Activated CD4-positive, alpha-beta T cell treated with anti-CD3 and anti-CD28 coated beads for 48 hours (primary cell): ENCODE measurements at regions not wholly inside any gene's neighbourhood (a gene's known extent, or its start where the extent isn't known, plus 50 kb on each side); places are given as distances from the start of the nearest gene placed in this dataset.
"Not testable (repeated sequence)": the region's sequence is repeated elsewhere in the genome, so short reads cannot be mapped to it uniquely, and the experiment has no call there.

Source experiments
- DNase-seq: peaks from one replicate; pipeline ENCODE4 v3.0.0-alpha.2; 2020

DNA sequence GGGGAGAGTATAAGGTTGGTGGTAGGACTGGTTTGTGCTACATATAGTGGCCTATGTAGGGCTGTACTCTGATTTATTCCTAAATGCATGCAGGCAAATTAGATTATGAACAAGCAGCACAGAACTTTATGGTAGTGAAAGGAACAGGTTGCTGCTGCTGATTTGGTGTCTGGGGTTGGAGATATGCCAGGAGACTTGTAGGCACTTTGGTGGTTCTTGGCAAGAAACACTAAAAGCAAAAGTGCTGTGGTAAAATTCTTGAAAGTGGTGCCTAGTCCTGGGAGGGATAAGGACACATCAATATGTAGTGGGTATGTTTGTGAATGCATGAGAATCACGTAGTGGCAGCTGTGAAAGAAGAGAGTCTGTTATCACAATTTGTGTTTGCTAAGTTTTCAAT, 2126.0 kb downstream of the TP53TG3F start:
- DNase-seq: no peak

GRCh38 chr16:35590913-35591312, 2131.5 kb downstream of the TP53TG3F start:
- DNase-seq: not testable (repeated sequence)

DNA sequence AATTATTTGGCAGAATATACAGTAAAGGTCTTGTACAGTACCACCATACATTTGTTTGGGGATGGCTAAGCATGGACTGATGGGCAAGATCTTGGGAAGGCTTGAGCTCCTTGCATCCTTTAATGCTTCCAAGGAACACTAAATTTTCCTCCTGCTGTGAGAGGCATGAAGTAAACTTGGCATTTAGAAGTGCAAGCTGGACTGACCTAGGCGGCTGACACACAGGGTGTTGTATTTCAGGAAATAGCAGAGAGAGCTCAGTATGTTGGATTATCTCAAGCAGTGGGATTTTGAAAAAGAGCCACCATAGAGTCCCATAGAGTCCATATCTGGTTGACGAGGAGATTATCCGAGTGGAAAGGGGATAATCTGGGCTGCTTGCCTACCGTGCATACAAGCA, 2137.1 kb downstream of the TP53TG3F start:
- no peak for DNase-seq

DNA sequence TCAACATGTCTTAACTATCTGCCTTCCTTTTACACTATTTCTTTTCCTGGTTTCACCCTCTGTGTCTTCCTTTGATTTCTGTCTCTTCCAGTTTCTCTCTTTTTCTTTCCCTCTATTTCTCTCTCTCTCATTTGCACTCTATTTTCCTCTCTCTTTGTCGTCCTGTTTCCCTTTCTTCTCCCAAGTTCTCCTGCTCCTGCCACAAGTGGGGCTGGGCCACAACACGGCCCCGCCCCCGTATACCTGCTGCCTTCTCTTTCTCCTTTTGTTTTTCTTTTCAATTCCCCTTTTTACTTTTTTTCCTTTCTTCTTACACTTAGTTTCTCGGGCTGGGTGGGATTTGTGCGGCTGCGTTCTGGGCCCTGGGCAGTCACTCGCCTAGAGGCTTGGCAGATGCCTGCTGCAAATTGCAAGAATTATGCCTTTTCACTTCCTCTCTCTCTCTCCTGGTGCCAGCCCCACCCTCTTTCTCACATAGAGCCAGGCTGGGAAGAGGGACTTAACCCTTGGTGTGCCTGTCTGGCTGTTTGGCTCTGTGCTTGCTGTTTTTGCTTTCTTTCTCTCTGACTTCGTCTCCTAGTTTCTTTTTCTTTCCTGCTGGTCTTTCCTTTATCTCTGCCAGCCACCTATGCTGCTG, 2139.4 kb downstream of the TP53TG3F start:
- no peak for DNase-seq

DNA sequence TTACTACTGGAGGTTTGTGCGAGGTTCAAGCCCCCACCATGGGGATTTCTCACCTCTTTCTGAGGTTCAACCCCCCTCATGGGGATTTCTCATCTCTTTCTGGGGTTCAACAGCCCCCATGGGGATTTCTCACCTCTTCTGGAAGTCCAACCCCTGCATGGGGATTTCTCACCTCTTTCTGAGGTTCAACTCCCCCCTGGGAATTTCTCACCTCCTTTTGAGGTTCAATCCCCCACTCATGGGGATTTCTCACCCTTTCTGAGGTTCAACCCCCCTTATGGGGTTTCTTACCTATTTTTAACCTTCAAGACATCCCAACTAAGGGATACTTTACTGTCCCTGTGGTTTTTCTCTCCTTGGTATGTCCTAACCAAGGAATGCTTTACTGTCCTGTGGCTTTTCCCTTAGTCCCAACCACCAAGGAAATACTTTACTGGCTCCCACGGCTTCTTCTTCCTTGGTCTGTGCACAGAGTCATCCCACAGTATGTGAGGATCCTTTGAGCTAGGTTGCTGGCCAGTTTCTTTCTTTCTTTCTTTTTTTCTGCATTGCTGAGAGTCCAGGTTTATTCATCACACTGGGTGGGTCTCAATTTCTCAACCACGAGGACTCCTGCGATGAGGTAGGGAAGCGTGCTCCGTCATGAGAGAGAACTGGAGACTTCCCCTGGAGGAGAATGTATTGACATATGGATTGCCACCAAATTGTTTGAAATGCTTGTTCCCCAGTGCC, 2140.2 kb downstream of the TP53TG3F start:
- DNase-seq: no peak

DNA sequence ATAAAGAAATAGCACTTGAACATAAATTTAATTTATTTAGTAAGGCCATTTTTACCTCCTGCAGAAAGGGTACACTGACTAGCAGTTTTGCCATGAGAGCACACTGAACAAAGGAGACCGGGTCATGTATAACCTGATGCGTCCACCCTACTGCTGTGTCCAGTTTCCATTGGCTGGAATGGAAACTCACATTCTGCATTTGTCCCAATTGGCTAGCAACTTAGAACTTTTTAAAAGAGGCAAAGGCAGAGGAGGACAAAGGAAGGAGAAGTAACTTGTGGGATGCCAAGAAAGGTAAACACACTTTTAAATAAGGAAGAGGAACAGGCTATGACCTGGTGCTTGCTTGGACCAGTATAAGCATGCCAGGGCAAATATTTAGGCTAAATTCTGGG, 2140.7 kb downstream of the TP53TG3F start:
- DNase-seq: not testable (repeated sequence)

DNA sequence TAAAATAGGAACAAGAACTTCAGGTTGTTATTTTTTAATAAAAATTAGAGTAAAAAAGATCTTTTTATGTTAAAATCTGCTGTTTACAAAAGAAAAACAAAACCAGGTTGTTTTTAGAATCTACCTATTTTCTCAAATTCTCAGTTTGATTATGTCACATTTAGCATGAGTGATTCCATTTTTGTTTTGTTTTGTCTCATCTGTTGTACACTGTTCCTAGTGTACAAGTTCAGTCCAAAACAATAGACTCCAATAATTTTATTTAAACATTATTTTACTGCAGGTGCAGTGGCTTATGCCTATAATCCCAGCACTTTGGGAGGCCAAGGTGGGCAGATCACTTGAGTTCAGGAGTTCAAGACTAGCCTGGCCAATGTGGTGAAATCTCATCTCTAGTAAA, 2142.7 kb downstream of the TP53TG3F start:
- no peak for DNase-seq

DNA sequence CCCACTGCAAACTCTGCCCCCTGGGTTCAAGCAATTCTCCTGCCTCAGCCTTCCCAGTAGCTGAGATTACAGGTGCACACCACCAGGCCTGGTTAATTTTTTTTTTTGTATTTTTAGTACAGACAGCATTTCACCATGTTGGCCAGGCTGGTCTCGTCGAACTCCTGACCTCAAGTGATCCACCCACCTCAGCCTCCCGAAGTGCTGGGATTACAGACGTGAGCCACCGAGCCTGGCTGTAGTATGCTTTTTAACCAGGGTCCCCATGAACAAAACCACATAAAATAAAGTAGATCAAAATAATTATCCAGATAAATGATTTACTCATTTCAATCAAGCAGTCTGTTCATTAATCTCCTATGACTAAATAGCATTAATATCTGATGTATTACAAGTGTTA, 2144.0 kb downstream of the TP53TG3F start:
- DNase-seq: not testable (repeated sequence)

GRCh38 chr16:35605921-35606320, 2146.5 kb downstream of the TP53TG3F start:
- no peak for DNase-seq

DNA sequence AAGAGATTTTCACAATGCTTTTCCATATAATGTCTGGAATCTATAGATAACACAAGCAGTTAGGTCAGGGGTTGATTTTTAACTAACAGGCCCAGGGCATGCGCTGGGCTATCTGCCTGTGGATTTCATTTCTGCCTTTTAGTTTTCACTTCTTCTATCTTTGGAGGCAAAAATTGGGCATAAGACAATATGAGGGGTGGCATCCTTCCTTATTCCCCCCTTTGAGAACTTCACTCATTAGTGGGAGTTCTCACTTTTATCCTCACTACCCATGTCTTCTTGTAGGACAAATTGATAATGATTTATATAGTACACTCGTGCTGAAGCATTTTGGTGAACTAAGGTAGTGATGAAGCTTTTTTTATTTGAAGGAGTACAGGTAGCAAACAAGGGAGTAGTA, 2155.5 kb downstream of the TP53TG3F start:
- DNase-seq: not testable (repeated sequence)

DNA sequence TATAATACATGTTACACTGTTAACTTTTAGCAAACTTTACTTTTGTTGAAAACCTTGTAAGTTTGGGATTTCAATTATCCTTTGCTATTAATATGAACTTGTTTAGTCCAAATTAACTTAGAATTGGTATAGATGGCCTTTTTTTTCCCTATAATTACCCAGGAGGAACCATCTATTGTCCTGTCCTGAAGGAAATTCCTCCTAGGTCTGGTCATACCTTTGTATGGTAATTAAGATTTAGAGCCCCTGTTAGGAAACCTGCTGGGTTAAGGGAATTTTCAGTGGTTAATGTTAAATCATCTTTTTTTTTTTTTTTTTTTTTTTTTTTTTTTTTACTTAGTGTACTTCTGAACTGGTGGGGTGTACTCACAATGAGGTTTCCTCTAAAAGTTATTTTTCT, 2159.8 kb downstream of the TP53TG3F start:
- not testable (repeated sequence) for DNase-seq

DNA sequence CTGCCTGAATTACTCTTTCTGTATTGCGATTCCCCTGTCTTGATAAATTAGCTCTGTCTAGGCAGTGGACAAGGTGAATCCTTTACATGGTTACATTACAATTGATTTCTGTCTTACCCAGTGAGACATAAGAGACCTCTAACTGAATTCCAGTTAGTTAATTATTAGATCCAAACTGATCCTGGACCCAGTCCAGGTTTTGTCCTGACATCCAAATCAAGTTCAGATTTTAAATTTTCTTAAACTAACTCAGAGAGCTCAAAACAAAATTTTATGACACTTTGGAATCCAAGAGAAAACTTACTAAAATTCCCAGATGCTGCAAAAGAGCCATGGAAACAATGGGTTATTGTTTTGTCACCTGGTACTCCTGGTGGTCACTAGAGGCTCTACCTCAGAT, 2166.6 kb downstream of the TP53TG3F start:
- DNase-seq: no peak

DNA sequence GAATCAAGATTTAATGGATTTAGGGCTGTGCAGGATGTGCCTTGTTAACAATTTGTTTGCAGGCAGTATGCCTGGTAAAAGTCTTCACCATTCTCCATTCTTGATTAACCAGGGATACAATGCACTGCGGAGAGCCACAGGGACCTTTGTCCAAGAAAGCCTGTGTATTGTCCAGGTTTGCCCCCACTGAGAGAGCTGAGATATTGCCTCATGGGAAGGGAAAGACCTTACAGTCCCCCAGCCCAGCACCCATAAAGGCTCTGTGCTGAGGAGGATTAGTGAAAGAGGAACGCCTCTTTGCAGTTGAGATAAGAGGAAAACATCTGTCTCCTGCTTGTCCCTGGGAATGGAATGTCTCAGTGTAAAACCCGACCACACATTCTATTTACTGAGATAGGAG, 2169.6 kb downstream of the TP53TG3F start:
- DNase-seq: no peak

DNA sequence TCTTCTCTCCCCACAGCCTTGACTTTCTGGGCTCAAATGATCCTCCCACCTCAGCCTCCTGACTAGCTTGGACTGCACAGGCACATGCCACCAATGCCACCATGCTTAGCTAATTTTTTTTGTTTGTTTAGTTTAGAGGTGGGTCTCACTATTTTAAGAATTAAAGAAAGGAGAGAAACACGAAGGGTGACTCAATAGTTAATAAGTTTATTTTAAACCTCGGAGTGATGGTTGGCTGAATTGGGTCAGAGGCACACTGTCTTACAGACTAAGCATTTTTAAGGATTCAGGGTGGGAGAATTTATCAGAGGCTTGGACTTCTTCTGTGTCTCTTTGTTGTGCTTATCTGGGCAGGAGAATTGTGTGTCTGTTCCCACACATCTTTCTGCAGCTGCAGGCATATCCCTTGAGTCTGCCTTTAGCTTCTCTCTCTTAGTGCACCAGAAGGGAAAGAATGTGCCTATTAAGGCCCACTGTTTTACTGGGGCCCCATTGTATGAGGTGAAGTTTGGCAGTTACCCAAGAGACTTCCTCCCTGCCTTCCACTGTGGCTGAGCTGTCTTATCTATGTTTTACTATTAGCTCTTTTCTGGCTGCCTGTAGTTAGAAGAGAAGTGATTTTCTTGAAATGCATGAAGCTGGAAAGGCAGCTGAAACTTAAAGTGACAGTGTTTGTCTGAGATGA, 2172.0 kb downstream of the TP53TG3F start:
- no peak for DNase-seq

- no peak for DNase-seq
Measured at GRCh38 chr16:35636480-35637230, 2177.2 kb downstream of the TP53TG3F start.

GRCh38 chr16:35637683-35638082, 2178.3 kb downstream of the TP53TG3F start:
- DNase-seq: no peak

DNA sequence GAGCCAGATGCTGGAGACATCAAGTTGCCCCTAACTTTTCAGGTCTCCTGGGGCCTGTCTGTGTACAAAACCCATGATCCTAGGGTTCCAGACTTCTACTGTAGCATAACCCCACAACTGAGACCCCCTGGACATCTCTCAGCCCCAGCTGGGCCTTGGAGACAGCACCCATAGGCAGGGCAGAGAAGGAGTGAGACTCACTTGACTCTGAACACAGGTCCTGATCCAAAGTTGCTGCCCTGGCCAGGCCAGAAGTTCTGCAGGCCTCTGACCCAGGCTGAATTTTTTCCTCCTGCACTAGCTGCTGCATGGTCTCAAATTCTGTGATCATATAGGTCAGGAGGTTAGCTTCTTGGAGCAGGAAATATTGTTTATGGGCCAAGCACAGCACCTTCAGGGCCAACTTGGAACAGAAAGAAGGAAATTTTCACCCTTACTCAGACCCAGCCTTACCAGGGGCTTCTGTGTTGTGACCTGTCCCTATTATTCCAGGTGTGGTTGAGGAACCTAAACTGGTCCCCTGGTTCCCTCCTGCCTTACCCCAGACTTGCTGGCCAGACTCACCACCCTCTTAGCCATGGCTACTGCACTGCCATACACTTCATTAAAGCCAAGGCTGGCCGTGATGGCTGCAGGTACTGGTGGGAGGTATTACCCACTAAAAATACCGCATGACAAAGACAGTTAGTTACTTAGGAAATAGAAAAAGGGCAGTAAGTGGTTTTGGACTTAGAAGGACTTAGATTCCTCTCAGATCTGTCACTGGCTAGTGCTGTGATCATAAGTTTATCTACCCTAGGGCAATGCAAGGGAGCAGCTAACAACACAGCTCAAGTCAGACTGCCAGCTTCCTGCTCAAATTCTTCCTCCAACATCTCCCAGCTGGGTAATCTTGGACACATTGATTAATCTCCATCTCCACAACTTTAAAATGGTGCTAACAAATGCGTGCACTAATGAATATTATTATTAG, 2180.1 kb downstream of the TP53TG3F start:
- no peak for DNase-seq

DNA sequence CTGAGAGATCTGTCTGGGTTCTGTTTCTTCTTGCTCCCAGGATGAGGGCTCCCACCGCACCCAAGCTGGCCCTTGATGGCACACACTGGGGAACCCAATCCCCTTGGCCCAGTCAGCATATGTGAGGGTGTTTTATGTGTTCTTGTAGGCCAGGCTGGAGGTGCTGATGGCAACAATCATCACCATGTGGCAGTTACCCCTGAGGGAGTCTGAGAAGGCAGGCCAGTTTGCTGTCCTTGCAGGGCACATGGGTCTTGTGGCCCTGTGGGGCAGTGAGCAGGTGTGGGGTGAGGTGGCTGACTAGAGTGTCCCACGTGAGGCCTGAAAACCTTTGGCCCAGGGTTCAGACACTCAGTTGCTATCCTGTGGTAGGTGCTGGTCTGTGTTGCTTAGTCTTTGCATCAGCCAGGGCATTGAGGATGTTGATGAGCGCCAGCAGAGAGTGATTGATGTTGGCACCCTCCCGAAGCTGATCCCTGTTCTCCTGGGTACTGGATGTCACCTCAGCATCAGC, 2183.0 kb downstream of the TP53TG3F start:
- DNase-seq: no peak

GRCh38 chr16:35651841-35652240, 2192.4 kb downstream of the TP53TG3F start:
- DNase-seq: no peak

GRCh38 chr16:35664091-35664693, 2204.8 kb downstream of the TP53TG3F start:
- DNase-seq: no peak

- no peak for DNase-seq
Measured at GRCh38 chr16:35685085-35685484, 2225.7 kb downstream of the TP53TG3F start.
